HFFc6 (cell line): ENCODE measurements at regions not wholly inside any gene's neighbourhood (a gene's known extent, or its start where the extent isn't known, plus 50 kb on each side); places are given as distances from the start of the nearest gene placed in this dataset.

Experiments used
- DNase-seq: peaks from one replicate; pipeline ENCODE4 v3.0.0-alpha.2; 2018
- H3K27ac Mint-ChIP-seq: 2 replicates; pipeline ENCODE4 v1.8.0; 2020; ENCODE audit warnings: mild to moderate bottlenecking, mixed read lengths
- H3K27me3 Mint-ChIP-seq: 2 replicates; pipeline ENCODE4 v1.8.0; 2021; ENCODE audit warnings: mild to moderate bottlenecking, moderate library complexity, mixed read lengths; ENCODE audit not compliant: insufficient read depth
- H3K36me3 Mint-ChIP-seq: 2 replicates; pipeline ENCODE4 v1.8.0; 2021; ENCODE audit warnings: low read depth, mixed read lengths
- H3K4me1 Mint-ChIP-seq: 2 replicates; pipeline ENCODE4 v1.8.0; 2020; ENCODE audit warnings: low read depth, mixed read lengths
- H3K4me3 Mint-ChIP-seq: 2 replicates; pipeline ENCODE4 v1.8.0; 2020; ENCODE audit warnings: mild to moderate bottlenecking, moderate library complexity, mixed read lengths
- H3K9me3 Mint-ChIP-seq: 2 replicates; pipeline ENCODE4 v1.8.0; 2020; ENCODE audit warnings: mild to moderate bottlenecking, mixed read lengths
- CTCF ChIP-seq: fragments of 200-600 bp; sonication (generic); IDR thresholded peaks from 2 replicates; pipeline ENCODE4 v1.5.0; 2021; ENCODE audit warnings: antibody characterized with exemption, mild to moderate bottlenecking

- no peak for TF ChIP-seq CTCF
- no peak for DNase-seq
- Mint-ChIP-seq H3K27ac (no peak overlapping the region), H3K4me1 (no peaks in the 10 kb centered on the region; the same call in 1 of the 2 replicates), H3K9me3 (peaks cover 35% of the 10 kb centered on the region), H3K27me3 (peaks cover 3% of the 10 kb centered on the region; the same call in 1 of the 2 replicates), H3K4me3 (no peak overlapping the region), H3K36me3 (peaks cover 4% of the 10 kb centered on the region; the same call in 1 of the 2 replicates)
Observed at GRCh38 chr7:155962191-155962967, 150.1 kb upstream of the SHH start.

DNA sequence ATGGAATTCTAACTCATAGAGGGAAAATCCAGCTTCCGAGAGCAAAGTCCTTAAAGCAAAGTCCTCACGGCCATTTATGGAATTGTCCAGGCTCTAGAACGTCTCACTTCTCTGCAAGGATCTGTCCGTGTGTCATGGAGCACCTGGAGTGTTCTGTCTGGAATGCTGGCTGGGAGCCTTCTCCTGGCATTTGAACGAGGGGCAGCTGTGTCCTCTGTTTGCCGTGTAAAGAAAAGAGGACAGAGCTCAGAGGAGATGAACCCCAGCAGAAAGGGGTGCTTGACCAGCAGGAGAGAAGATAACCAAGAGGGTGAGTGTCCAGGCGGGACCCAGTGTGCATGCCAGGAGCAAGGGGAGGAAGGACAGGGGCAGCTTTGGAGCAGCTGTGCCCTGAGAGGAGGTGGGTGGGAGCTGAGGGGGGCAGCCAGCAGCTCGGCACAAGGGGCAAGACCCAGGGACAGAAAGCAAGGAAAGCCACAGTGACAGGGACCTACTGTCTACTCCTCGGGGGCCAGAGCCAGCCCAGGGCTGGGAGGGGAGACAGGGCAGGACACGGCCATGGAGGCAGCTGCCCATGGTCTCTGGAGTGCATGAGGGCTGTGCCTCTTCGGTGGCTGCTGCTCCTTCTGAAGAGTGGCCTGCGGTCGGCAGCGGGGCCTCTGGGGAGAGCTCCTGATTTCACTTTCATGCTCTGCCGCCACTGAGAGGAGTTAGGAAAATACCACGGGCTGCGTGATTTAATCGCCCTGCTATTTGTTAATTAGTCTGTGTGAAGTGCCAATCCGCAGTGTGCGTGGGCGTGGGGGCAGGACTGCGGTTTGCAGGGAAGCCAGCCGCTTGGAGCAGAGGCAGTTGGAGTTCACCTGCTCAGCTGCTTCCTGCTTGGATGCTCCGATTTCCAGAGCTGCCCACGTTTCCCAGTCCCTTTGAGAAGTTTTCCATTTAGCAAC is 149.3 kb upstream of the SHH start:
- Mint-ChIP-seq H3K36me3 (peaks cover 4% of the 10 kb centered on the region; the same call in 1 of the 2 replicates), H3K9me3 (peaks cover 36% of the 10 kb centered on the region), H3K4me1 (no peaks in the 10 kb centered on the region; the same call in 1 of the 2 replicates), H3K27me3 (peaks cover 3% of the 10 kb centered on the region; the same call in 1 of the 2 replicates), H3K27ac (no peak overlapping the region), H3K4me3 (no peak overlapping the region)
- TF ChIP-seq CTCF = no peak
- DNase-seq = no peak

DNA sequence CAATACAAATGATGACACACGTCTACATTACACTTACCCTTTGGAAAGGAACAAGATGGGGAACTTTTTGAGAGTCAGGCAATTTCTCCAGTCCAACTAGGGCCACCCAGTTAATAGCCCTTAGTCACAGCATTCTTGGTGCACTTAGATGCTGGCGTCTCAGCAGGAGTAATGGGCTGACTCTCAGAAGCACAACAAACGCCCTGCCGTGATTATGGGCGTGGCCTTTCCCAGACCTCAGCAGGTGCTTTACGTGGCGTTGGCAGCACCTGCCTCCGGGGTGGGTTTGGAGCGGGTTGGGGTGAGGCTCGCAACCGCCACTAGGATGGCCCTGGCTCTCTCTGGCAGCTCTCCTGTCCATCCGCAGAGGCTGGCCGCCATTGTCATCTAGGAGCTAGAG is 147.6 kb upstream of the SHH start:
- peaks cover 42% of the 10 kb centered on the region for H3K9me3 Mint-ChIP-seq
- H3K4me1 Mint-ChIP-seq = no peaks in the 10 kb centered on the region; the same call in 1 of the 2 replicates
- no peak for TF ChIP-seq CTCF
- H3K36me3 Mint-ChIP-seq = peaks cover 4% of the 10 kb centered on the region; the same call in 1 of the 2 replicates
- no peak for DNase-seq
- H3K4me3 Mint-ChIP-seq = no peak overlapping the region
- H3K27ac Mint-ChIP-seq = no peak overlapping the region
- peaks cover 3% of the 10 kb centered on the region; the same call in 1 of the 2 replicates for H3K27me3 Mint-ChIP-seq

- peaks cover 53% of the 10 kb centered on the region for H3K9me3 Mint-ChIP-seq
- no peak for TF ChIP-seq CTCF
- no peaks in the 10 kb centered on the region for H3K36me3 Mint-ChIP-seq
- no peak overlapping the region for H3K4me3 Mint-ChIP-seq
- H3K27ac Mint-ChIP-seq = no peak overlapping the region
- H3K27me3 Mint-ChIP-seq = no peaks in the 10 kb centered on the region; the same call in 1 of the 2 replicates
- no peak for DNase-seq
- no peaks in the 10 kb centered on the region for H3K4me1 Mint-ChIP-seq
Observed at GRCh38 chr7:155956977-155957376, 144.7 kb upstream of the SHH start.

- Mint-ChIP-seq H3K27me3 (no peaks in the 10 kb centered on the region; the same call in none of the 2 replicates), H3K9me3 (peaks cover 52% of the 10 kb centered on the region), H3K4me3 (no peak overlapping the region), H3K36me3 (no peaks in the 10 kb centered on the region), H3K4me1 (no peaks in the 10 kb centered on the region), H3K27ac (no peak overlapping the region)
- no peak for DNase-seq
- TF ChIP-seq CTCF = no peak
Observed at GRCh38 chr7:155955367-155955635, 143.0 kb upstream of the SHH start.
